GM21526 (cell line): ENCODE measurements at regions not wholly inside any gene's neighbourhood (a gene's known extent, or its start where the extent isn't known, plus 50 kb on each side); places are given as distances from the start of the nearest gene placed in this dataset.

Experiments
- ATAC-seq: cut with Tn5 transposase; IDR thresholded peaks from one replicate; pipeline ENCODE4 v1.9.1; 2021; ENCODE audit warnings: moderate library complexity; ENCODE audit not compliant: unreplicated experiment, low FRiP score

DNA sequence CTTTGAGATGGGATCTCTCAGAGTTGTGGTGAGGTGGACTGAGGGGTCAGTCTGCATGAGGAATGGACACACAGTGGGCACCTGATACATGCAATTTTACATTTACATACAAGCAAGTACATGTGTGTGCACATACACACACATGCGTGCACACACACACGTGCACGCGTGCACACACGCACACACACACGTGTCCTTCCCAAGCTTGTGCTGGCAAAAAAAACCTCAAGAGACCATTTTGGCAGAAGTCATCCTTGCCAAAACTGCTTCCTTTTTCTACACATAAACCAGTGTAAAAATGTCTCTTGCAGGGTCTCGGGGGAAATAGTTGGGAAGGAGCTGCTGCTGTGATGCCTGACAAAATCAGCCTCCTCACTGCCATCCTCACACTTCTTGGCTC, 279.5 kb upstream of the POU3F3 start:
- no peak for ATAC-seq

DNA sequence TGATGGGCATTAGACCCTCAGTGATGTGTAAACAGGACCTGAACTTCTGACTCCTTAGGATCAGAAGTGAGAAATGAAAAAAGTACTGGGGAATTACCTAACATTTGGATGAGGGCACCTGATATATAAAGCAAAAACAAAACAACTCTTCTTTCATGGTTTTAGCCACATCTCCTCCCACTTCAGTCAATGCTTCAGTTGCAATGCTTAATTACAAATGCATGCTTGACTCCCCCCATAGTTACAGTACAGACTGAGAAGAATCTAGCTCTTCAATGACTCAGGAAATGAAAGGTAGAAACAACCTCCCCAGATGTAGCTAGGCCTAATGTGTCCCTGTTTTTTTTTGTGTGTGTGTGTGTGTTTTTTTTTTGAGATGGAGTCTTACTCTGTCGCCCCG, 276.8 kb upstream of the POU3F3 start:
- no peak for ATAC-seq

DNA sequence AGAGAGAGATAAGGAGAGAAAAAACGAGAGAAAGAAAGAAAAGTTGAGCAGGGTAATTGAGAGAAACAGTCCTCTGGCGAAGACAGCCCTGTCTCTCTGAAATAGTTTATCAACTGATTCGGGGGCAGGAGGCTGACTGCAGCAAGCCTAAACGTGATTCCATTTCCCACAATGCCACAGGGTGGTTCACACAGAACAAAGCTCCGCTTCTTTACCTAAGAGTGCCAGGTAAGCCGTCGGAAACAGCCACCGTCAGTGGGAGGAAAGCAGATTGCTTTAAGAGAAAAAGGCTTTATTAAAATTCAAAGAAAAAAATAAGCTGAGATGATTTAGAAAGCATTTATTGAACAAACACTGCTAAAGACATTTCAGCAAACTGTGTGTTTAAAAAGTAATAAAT, 271.4 kb upstream of the POU3F3 start:
- no peak for ATAC-seq

DNA sequence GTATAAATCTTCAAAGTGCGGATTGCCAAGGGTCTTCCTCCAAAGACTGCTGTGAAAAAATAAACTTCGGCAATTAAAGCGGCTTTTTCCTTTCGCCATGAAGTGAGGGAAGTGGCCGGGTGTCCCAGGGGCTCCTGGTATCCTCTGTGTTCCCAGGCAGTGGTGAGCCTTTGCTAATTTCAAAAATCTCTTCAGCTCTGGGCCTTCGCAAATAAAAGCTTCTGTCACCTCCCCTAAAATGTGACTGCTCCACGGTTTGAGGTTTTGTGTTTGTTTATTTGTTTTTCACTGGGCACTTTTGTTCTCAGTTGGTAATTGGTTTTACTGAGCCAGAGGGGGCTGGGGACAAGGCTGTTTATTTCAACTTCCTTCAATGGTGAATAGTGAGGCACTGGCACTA, 270.1 kb upstream of the POU3F3 start:
- no peak for ATAC-seq

DNA sequence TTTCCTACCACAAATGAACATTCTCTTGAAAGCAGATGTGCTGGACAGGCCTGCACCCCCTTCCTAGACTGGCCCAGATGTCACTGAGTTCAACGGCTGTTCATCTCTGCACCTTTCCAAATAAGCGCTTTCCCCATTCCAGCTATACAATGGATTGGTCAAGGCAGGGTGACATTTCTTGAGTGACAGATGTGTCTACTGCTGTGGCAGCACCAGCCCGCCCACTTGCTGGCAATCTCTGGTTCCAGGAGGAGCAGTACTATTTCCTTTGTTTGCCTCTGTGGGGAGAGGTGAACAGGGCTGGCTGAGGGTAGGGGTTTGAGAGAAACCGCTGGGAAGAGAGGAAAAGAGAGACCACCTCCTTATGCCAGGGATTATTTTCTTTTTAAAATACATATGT, 269.5 kb upstream of the POU3F3 start:
- ATAC-seq: no peak

DNA sequence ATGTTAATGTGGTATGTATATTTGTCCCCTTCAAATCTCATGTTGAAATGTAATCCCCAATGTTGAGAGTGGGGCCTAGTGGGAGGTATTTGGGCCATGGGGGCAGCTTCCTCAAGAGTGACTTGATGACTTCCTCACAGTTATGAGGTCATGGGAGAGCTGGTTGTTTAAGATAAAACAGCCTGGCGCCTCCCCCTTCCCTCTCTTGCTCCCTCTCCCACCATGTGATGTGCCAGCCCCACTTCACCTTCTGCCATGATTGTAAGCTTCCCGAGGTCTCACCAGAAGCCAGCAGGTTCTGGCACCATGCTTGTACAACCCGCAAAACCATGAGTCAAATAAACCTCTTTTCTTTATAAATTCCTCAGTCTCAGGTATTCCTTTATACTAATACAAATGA, 258.3 kb upstream of the POU3F3 start:
- ATAC-seq: no peak

DNA sequence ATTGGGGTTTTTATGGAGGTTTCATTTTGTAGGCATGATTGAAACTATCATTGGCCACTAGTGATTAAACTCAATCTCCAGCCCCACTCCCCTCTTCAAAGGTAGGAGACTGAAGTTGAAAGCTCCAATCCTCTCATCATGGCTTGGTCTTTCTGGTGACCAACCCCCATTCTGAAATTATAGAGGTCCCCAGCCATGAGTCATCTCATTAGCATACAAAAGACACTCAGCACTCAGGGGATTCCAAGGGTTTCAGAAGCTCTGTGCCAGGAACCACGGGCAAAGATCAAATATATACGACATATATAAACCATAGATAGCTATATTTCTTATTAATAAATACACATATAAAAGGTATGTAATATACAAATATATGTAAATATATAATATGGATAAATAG, 256.0 kb upstream of the POU3F3 start:
- no peak for ATAC-seq

DNA sequence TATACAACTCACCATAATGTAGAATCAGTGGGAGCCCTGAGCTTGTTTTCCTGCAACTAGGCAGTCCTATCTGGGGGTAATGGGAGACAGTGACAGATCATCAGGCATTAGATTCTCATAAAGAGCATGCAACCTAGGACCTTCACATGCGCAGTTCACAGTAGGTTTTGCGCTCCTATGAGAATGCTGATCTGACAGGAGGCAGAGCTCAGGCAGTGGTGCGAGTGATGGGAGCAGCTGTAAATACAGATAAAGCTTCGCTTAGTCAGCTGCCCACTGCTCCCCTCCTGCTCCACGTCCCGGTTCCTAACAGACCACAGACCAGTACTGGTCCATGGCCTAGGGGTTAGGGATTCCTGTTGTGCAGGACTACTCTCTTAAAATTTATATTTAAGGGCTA, 255.3 kb upstream of the POU3F3 start:
- ATAC-seq: no peak

DNA sequence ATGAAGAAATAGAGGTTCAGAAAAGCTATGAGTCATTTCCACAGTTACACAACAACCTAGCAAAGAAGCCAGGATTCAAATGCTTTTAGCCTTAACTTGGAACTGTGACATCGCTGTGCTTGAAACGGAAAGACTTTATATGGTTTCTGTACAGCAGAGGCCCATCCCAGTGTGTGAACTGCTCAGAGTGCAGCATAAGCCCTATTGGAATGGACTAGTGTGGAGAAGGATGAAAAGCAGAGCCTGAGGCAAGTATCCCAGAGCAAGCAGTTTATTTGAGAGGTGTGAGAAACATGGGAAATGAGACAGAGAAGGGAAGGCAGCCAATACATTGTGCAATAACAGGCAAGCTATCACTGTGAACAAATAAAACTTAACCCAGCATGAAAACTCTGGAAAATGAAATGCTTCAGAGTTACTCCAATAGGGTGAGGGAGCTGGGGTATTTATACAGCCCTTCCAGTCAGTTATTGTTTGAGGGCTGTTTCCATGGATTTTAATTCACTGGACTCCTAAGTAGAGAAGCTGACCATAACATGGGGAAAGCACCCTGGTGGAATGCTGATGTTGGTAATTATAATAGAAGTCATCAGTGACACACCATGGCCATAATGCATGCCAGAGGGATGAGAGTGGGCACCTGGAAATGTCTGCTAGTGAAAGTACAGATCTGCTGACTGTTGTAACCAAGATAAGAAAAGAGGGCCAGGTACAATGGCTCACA, 254.0 kb upstream of the POU3F3 start:
- ATAC-seq: no peak

DNA sequence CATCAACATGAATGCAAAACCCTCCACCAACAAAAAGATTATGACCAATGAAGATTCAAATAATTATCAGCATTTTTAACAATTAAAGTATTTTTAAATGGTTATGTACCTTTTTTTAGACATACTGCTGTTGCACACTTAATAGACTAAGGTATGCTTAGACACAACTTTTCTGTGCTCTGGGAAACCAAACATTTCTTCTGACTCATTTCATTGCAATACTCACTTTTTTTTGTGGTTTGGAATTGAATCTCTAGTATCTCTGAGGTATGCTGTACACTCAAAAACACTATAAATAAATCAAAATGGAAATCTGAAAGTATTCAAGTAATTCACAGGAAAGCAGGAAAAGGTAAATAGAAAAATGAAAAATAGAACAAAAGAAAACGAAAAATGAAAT, 247.9 kb upstream of the POU3F3 start:
- no peak for ATAC-seq

DNA sequence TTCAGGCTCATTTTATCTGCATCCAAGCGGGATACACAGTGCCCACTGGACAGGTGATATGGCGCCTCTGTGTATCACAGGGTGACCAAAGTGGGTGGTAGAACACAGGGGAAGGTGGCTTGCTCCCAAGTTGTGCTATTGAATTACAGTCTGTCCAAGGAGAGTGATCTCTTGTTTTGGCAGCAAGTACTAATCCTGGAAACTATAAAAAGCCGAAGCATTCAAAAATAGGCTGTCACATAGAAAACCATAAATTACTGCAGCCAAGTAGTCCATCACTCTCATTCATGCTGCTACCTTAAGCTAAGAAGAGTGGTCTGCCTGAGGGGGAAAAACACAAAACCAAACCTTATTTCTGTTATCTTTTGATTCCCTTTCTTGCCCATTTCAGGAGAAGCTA, 237.1 kb upstream of the POU3F3 start:
- no peak for ATAC-seq

DNA sequence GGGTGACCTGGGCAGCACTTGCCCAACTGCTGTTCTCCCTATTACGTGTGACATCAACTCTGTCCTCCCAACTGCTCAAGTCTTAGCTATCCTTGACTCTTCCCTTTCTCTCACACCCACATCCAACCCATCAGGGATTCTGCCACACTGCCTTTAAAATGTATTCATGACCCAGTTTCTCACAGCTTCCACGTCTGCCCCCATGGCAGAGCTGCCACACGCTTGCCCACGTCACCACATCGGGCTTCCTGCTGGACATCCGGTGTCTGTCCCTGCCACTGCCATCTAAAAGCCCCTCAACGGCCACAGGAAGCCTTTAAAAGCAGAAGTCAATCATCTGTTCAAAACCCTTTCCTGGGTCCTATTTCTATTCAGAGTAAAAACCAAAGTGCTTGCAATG, 233.1 kb upstream of the POU3F3 start:
- ATAC-seq: no peak

DNA sequence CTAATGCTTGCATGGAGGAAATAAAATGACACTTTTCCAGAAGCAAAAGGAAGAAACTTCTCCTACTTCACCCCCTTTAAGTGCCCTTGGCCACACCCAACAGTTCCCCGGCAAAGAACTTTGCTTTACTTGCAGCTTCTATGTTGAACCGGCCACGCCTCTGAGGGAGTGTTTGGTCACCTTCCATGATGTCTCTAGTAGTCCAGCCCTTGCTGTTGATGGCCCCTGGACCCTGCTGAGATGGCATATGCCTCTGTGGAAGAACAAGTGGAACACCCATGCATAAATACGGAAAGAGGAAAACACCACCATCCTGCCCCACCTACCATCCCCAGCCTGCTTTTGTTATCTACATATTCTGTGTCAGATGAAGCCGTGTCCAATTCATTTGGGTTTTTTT, 218.3 kb upstream of the POU3F3 start:
- ATAC-seq: no peak

DNA sequence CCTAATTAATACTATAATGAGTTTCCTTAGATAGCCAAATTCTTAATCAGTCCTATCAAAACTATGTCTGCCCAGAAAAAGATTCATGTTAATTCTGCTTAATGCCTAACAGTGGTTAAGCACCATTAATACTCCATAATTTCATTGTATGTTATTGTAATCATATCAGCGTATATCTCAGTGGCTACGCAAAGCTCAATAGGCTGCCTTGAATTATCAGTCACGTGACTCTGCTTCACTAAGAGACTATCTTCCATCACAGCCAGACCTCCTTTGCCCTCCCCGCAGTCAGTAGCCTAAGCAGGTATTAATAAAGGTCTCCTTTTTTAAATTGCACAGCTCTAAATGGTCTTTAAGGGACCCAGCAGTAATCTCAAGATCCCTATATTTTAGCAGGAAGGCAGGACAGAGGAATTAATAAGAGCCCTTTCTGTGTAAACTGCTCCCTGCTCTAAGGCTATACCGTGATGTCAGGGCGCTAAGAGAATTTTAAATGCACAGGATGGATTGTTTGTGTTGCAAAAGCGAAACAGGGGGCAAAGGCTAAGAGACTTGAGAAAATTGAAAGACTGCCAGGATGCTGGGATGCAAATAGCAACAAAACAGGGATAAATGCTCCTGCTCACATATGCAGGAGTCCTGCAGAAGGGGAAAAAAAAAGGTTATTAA, 215.6 kb upstream of the POU3F3 start:
- ATAC-seq: no peak

DNA sequence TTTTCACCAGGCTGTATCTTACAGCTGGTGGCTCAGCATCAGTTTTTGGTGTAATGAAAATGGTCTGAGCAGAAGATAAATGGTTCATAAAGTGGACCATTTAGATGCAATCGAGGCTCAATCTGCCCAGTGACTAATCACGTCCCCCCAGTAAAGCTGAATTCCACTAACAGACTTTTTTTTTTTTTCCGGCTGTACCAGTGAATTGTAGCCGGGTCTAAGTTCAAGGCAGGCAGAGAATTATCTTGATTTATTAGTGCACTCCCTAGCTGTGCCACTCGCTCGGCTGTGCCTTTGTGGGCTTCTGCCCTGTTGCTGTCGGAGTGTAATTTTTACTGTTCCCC, 215.1 kb upstream of the POU3F3 start:
- ATAC-seq: no peak

DNA sequence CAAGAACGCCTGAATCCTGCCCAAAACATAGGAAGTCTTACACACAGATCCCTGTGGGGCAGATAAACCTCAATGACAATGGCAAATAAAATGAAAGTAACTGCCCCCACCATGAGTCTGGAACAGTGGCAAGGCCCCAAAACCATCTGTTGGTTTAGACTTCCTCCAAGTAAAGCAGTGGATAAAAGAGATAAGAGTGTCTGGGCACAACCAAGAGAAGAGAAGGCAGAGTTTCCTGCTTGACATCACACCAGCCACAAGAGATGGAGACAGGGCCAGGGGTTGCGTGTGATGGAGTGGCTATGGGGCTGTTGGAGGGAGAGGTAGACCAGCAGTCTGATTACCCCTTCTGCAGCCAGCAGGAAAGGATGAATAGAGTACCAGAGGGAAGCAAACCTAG, 212.1 kb upstream of the POU3F3 start:
- no peak for ATAC-seq

DNA sequence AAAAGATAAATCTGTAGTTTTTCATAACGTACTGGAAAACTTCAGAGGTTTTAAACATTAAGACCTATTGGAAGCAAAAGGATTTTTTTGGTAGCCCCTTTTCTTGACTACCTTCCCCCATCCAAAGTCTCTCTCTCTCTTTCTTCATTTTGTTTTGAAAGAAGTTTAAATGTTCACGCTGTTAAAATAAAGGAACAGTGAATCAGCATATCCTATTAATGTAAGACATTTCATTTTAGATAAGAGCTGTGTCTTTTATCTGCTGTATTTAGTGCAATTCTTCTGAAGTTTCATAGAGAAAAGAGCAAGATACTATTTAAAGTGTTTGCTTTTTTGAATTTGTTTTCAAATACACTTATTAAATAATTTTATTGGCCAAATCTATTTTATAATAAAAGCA, 205.5 kb upstream of the POU3F3 start:
- no peak for ATAC-seq

DNA sequence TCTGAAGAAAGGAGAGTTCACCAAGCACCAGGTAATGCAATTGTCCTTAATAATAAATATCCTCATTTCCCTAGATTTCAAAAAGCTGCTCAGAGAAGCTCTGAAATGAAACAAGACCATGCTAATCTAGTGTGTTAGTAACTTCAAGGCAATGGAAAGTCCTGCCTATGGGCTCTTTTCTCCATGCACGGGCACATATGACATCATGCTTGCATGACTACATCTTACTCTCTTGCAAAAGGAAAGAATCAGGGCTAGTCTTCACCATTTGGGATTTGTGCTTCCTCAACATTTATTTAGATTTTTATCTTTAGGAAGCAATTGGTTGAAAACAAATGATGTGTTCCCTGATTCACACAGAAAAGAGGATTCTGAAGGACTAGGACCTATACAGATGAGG, 204.0 kb upstream of the POU3F3 start:
- no peak for ATAC-seq

DNA sequence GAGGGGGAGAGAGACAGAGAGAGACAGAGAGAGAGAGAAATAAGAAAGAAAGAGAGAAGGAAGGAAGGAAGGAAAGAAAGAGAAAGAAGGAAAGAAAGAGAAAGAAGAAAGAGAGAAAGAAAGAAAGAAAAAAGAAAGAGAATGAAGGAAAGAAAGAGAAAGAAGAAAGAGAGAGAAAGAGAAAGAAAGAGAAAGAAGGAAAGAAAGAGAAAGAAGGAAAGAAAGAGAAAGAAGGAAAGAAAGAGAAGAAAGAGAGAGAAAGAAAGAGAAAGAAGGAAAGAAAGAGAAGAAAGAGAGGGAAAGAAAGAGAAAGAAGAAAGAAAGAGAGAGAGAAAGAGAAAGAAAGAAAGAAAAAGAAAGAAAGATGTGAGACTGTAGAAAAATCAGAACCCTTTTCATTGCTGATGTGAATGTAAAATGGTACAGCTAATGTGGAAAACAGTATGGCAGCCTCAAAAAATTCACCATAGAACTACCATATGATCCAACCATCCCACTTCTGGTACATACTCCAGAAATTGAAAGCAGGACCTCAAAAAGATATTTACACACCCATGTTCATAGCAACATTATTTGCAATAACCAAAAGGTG, 203.4 kb upstream of the POU3F3 start:
- ATAC-seq: no peak

DNA sequence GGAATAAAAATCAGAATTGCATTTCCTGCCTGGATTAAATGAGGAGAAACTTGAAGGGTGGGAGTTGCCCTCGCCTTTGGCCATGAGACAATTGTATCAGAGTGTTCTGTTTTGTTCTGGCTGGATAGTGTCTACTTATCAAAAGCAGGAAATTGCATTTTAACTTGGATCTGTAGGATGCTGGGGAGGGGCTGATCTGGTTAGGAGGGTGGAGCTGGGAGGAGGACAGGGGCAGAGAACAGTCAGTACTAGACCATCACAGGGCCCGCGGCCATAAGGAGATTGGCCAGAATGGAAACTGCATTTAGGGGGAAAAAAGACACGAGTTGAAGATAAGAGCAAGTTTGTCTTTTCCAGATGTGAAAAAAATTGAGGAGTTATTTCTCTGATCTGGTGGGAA, 199.1 kb upstream of the POU3F3 start:
- no peak for ATAC-seq

DNA sequence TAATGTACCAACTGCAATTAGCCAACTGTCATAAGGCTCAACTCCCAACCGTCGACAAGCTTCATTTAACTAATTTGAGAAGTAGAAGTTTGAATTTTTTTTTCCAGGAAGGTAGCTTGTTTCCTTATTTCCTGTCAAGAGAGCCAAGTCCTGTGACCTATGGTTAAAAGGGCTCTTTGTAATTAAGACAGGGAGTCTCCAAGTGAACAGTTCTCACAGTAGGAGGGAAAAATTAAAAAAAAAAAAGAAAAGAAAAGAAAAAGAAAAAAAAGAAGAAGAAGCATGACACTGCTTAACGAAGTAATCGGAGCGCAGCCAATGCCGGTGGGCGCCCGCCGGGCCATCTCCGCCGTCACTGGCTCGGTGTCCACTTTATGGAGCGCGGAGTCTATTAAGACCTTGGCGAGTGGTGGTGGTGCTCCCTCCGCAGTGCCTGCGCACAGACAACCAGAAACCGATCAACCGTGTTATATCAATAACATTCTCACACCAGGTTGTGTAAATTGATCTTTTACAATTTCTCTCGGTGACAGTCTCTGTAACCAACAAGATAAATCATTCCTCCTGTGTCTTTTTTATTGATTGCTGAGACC, 197.2 kb upstream of the POU3F3 start:
- no peak for ATAC-seq
